Small intestine (tissue), 7 donors: ENCODE measurements at regions not wholly inside any gene's neighbourhood (a gene's known extent, or its start where the extent isn't known, plus 50 kb on each side); places are given as distances from the start of the nearest gene placed in this dataset.

Experiments
- DNase-seq, 2 donors: peaks; one replicate each; pipeline versions ENCODE4 v3.0.0 to v3.0.0-alpha.2; 2013
- FAIRE-seq: peaks from 2 replicates; lab custom pipeline; 2012; peaks lifted over from hg19 to GRCh38; lab: Jason Lieb, UNC
- H3K27ac ChIP-seq, 3 donors: one replicate each; pipeline ENCODE4 v1.5.1; 2013; ENCODE audit warnings: low read length in 2 of 3, mild to moderate bottlenecking in 2 of 3, control low read depth in 1 of 3, inconsistent platforms in 1 of 3, low read depth in 1 of 3, moderate library complexity in 1 of 3
- H3K27me3 ChIP-seq, 3 donors: one replicate each; pipeline ENCODE4 v1.6.1; 2013; ENCODE audit warnings: low read length in 3 of 3, inconsistent platforms in 1 of 3; ENCODE audit not compliant: control insufficient read depth in 3 of 3, insufficient read depth in 3 of 3
- H3K36me3 ChIP-seq, 3 donors: one replicate each; pipeline ENCODE4 v1.6.1; 2013; ENCODE audit warnings: low read length in 3 of 3, inconsistent platforms in 1 of 3, low read depth in 1 of 3, mild to moderate bottlenecking in 1 of 3, moderate library complexity in 1 of 3; ENCODE audit not compliant: control insufficient read depth in 3 of 3, insufficient read depth in 2 of 3
- H3K4me1 ChIP-seq, 3 donors: one replicate each; pipeline ENCODE4 v1.6.1; 2013; ENCODE audit warnings: low read length in 2 of 3, inconsistent platforms in 1 of 3, low read depth in 1 of 3, mild to moderate bottlenecking in 1 of 3, moderate library complexity in 1 of 3; ENCODE audit not compliant: control insufficient read depth in 3 of 3, insufficient read depth in 2 of 3
- H3K4me3 ChIP-seq, 3 donors: one replicate each; pipeline ENCODE4 v1.5.1; 2013; ENCODE audit warnings: low read length in 3 of 3, control low read depth in 1 of 3, inconsistent platforms in 1 of 3, low read depth in 1 of 3, mild to moderate bottlenecking in 1 of 3, moderate library complexity in 1 of 3
- H3K9me3 ChIP-seq, 2 donors: one replicate each; pipeline ENCODE4 v1.6.1; 2013; ENCODE audit warnings: low read depth in 1 of 2, low read length in 1 of 2; ENCODE audit not compliant: control insufficient read depth in 2 of 2, insufficient read depth in 1 of 2
- WGBS, 3 donors: extraction: QIAGEN DNeasy Blood & Tissue Kit; methylation state at CpG; one replicate each; pipeline ENCODE4 v1.1.7; 2013; 5-methylcytosine and 5-hydroxymethylcytosine counted together
- donor health status: healthy with polysubstance abuse.
- donor health status: control.
- donor health status: control.
- donor health status: Bipolar disorder and iron deficiency.
- donor health status: healthy.

DNA sequence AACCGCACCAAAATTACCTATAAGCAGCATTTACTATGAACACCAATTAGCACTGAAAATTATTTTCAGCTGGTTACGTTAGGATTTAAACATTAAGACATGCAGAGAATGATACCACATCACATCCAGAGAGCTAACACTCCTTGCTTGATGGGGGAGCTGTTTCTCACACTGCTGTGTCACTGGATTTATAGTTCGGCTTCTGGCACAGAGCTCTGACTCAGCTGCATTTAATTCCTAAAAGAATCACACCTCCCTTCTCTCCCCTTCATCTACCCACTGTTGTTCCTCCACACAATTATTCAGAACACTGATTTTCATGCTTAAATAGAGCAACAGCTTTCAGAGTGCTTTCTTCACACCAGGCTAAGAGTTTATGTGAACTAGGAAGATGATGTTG lies 82.6 kb upstream of the SV2C start:
- Histone ChIP-seq H3K36me3 (no peaks in the 10 kb centered on the region), H3K27ac (no peak overlapping the region), H3K4me1 (no peaks in the 10 kb centered on the region), H3K27me3 (no peaks in the 10 kb centered on the region), H3K9me3 (peaks cover 0 to 5% of the 10 kb centered on the region in 2 donors), H3K4me3 (no peak overlapping the region)
- FAIRE-seq (no peak), DNase-seq (no peak)
- WGBS, 3 donors = 84 to 94% (median 85%) methylated on average over 3 of the region's 3 CpGs

DNA sequence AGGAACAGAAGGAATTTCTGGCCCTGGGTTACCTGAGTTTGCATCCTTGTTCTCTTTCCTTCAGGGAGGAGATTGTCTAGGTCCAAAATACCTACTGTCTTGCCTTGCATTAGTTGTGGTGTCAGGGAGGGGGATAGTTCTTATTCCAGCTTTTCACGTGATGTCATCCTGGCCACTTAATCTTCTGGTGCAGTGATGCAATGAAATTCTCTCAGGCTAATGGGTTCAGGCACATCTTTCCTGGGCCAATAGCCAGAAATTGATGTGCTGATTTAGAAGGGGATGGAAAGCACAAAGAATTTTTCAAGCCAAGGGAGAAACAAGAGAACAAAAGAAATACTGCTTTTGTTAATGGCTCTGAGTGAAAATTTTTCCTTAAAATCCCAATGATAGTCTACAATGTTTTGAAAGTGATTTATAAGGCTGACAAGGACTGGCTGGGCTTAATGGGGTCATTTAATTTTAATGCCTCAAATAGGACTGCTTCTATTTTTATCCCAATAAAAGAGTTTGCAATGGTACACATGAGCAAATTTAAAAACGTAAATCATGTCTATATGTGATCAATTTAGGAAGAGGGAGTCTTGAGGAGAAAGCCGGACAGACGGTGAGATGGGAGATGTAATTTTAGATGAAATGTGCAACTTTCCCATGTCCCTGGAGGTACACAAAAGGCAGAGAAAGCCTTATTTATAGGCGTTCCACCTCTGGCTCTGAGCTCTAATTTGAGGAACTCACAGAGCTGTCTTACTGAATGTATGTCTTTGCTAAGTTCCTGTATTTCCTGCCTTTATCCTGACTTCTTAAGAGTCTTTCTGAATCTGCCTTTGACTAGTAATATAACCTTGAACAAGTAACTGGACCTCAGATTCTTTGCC lies 89.3 kb upstream of the SV2C start:
- DNase-seq (no peak), FAIRE-seq (no peak)
- peaks cover 0 to 2% (median 0%) of the 10 kb centered on the region in 3 donors for H3K27me3 ChIP-seq
- no peaks in the 10 kb centered on the region for H3K4me1 ChIP-seq
- no peak overlapping the region for H3K4me3 ChIP-seq
- H3K36me3 ChIP-seq = no peaks in the 10 kb centered on the region
- H3K9me3 ChIP-seq = no peaks in the 10 kb centered on the region
- H3K27ac ChIP-seq = no peak overlapping the region
- whole genome bisulfite sequencing, 3 donors = 58 to 74% (median 61%) methylated on average over 5 of the region's 5 CpGs

DNA sequence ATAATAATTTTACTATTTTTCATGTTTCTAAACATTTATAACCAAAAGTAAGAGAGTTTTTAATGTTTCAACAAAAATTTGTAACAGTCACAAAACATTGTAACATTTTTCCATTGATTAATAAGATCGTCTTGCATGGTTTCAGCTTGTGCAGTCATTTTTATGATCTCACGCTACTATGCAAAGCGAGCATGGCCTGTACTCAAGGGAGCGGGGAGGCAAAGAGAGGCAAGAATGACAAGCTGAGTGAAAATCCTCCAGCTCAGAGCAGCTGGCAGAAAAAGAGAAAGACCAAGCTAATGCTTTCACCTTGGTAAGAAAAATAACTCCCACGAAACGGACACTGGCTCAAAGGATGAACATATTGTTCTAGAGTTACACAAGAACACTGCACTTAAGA lies 90.0 kb upstream of the SV2C start:
- 72 to 90% (median 77%) methylated on average over 6 of the region's 6 CpGs for WGBS, 3 donors
- FAIRE-seq = no peak

DNA sequence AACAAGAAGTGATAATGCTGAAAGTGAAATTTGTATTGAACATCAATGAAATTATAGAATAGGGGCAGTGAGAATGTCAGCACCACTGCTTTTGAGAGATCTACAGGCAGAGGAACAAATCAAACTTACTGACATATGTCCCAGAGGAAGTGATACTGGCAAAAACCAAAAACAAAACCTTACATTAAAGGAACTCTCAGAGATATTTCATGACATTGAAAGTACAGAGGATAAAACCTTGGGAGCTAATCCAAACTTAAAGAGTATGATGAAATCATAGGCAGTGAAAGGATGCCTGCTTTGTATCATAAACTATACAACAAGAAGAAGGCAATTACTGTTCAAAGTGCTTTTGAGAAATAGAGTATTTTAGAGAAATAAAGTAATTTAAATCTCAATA lies 90.4 kb upstream of the SV2C start:
- FAIRE-seq (no peak), DNase-seq (no peak)
- no peaks in the 10 kb centered on the region for H3K4me1 ChIP-seq
- H3K4me3 ChIP-seq = no peak overlapping the region
- no peak overlapping the region for H3K27ac ChIP-seq
- peaks cover 0 to 2% (median 0%) of the 10 kb centered on the region in 3 donors for H3K27me3 ChIP-seq
- H3K9me3 ChIP-seq = no peaks in the 10 kb centered on the region
- H3K36me3 ChIP-seq = no peaks in the 10 kb centered on the region

More for the DNA sequence above, 90.0 kb upstream of the SV2C start:
- Histone ChIP-seq H3K27ac (no peak overlapping the region), H3K9me3 (no peaks in the 10 kb centered on the region), H3K4me1 (no peaks in the 10 kb centered on the region), H3K27me3 (peaks cover 0 to 2% (median 0%) of the 10 kb centered on the region in 3 donors), H3K4me3 (no peak overlapping the region), H3K36me3 (no peaks in the 10 kb centered on the region)
- DNase-seq = no peak

DNA sequence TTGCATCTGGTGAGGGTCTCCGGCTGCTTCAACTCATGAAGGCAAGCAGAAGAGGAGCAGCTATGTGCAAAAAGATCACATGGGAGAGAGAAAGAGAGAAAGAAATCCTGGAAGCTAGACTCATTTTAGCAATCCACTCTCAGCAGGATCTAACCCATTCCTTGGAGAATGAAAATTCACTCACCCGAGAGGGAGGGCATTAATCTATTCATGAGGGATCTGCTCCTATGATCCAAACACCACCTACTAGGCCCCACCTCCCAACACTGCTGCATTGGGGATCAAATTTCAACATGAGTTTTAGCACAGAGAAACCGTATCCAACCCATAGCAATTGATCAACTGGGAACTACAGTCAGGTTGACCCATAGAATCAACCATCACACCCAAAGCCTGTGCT lies 98.1 kb upstream of the SV2C start:
- H3K27ac ChIP-seq = no peak overlapping the region
- DNase-seq = no peak
- no peak overlapping the region for H3K4me3 ChIP-seq
- WGBS, 3 donors = 64 to 79% (median 75%) methylated on average over 3 of the region's 3 CpGs
- H3K4me1 ChIP-seq = no peaks in the 10 kb centered on the region
- H3K36me3 ChIP-seq = no peaks in the 10 kb centered on the region
- H3K9me3 ChIP-seq = no peaks in the 10 kb centered on the region
- FAIRE-seq = no peak
- H3K27me3 ChIP-seq = no peaks in the 10 kb centered on the region

DNA sequence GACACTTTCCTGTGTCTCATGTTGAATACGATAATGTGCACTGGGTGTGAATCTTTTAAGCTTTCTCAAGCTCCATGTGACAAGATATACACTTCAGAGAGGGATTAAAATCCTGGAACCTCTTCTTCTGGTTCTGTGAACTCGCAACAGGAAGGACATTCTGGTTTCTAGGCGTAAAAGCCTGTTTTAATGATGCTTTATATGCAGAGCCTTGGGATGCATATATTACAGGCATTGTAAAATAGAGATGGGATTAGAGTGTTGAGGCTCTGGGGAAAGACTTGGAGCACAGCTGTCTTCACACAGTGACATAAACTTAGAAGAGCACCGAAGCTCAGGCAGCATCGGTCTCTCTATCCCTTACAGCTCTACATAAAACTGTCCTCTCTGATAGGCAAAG lies 107.7 kb upstream of the SV2C start:
- Histone ChIP-seq H3K4me3 (no peak overlapping the region), H3K27ac (no peak overlapping the region), H3K4me1 (no peaks in the 10 kb centered on the region), H3K36me3 (no peaks in the 10 kb centered on the region), H3K9me3 (no peaks in the 10 kb centered on the region), H3K27me3 (no peaks in the 10 kb centered on the region)
- FAIRE-seq (no peak), DNase-seq (no peak)
- 85 to 86% (median 85%) methylated on average over 5 of the region's 5 CpGs for WGBS, 3 donors

DNA sequence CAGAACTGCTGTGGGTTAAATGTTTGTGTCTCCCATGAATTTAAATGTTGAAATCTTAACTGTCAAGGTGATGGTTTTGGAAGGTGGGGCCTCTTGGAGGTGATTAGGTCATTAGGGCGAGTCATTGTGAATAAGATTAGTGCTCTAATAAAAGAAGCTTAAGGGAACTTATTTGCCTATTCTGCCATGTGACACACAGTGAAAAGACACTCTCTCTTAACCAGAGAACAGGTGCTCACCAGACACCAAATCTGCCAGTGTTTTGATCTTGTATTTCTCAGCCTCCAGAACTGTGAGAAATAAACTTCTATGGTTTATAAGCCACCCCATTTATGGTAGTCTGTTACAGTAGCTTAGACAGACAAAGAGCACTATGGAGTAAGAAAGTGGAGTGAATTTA lies 117.9 kb upstream of the SV2C start:
- no peak for FAIRE-seq
- H3K27me3 ChIP-seq = no peaks in the 10 kb centered on the region

DNA sequence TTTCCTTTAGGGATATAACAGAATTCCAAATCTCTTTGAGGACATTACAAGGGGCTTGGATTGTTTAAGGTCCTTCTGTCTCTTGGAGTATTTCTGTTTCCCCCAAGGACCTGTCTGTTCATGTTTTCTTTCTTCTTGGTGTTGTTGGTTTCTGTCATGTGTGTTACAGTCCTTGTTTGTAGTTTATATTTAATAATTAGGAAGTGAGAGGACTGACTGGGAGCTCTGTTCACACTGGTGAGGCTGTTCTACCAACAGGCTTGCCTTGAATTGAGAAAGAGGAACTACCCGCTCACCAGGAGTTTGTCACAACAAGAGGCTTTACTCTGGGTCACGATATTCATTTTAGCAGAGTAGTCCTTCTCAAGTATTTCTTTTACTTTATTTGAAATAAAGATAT lies 119.2 kb upstream of the SV2C start:
- H3K4me3 ChIP-seq = no peak overlapping the region
- 71 to 79% (median 77%) methylated on average over 2 of the region's 2 CpGs for WGBS, 3 donors
- DNase-seq (no peak), FAIRE-seq (no peak)
- no peaks in the 10 kb centered on the region for H3K9me3 ChIP-seq
- no peaks in the 10 kb centered on the region for H3K4me1 ChIP-seq
- no peak overlapping the region for H3K27ac ChIP-seq
- no peaks in the 10 kb centered on the region for H3K36me3 ChIP-seq
- H3K27me3 ChIP-seq = no peaks in the 10 kb centered on the region

More for the DNA sequence above, 117.9 kb upstream of the SV2C start:
- no peak for DNase-seq
- no peaks in the 10 kb centered on the region for H3K36me3 ChIP-seq
- no peaks in the 10 kb centered on the region for H3K4me1 ChIP-seq
- no peak overlapping the region for H3K27ac ChIP-seq
- 20 to 61% (median 31%) methylated on average over 1 of the region's 1 CpG for WGBS, 3 donors
- H3K4me3 ChIP-seq = no peak overlapping the region
- H3K9me3 ChIP-seq = no peaks in the 10 kb centered on the region

DNA sequence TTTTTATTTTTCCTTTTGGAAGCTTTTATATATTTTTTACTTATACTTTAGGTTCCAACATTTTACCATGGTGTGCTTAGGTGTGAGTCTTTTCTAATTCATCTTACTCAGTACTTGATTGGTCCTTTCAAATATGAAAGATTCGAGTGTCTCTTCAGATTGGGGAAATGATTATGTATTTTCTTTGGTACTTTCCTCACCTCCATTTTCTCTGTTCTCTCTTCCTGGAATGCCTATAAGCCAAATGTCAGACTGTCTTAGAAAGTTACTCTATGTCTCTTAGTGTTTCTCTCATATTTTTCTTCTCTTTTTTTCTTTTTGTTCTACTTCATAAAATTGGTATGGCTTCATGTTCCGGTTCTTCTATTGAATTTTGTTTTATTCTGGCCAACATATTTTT lies 119.6 kb upstream of the SV2C start:
- Histone ChIP-seq H3K36me3 (no peaks in the 10 kb centered on the region), H3K27ac (no peak overlapping the region), H3K9me3 (no peaks in the 10 kb centered on the region), H3K4me1 (no peaks in the 10 kb centered on the region), H3K4me3 (no peak overlapping the region), H3K27me3 (no peaks in the 10 kb centered on the region)
- WGBS, 3 donors = 70 to 90% (median 72%) methylated on average over 2 of the region's 2 CpGs
- FAIRE-seq (no peak), DNase-seq (no peak)
